ENCODE measurements at regions not wholly inside any gene's neighbourhood (a gene's known extent, or its start where the extent isn't known, plus 50 kb on each side); places are given as distances from the start of the nearest gene placed in this dataset.

DNA sequence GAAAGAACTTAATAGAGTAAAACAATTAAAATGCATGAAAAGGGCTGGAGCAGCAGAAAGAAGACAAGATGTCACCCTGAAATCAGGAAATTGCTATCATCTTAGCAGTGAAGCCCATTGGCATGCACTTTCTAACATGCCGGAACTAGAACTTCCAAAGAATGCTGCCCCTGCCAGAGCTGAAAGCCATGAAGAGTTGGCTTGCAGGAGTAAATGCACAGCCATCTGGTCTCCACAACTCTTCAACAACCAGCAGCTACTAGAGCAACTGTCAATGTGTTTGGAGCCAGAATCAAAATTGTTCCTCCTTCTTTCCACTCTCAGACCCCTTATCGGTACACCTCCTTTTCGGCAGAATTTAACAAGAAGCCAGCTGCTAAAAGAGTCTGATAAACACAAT is 414.1 kb downstream of the KCNH5 start:
- FAIRE-seq (no peak), DNase-seq (ENCODE audit: low read depth, low spot score) (no peak)
- Histone ChIP-seq H3K4me2 (ENCODE audit: control insufficient read depth, extremely low read depth, insufficient read depth, low read depth, low read length) (no peak overlapping the region), H4K20me1 (ENCODE audit: control insufficient read depth, extremely low read depth, insufficient read depth, low read length) (no peaks in the 10 kb centered on the region), H3K27me3 (ENCODE audit: control insufficient read depth, extremely low read depth, insufficient read depth, low read length) (no peaks in the 10 kb centered on the region), H3K9ac (ENCODE audit: control insufficient read depth, extremely low read depth, insufficient read depth, low read length) (no peak overlapping the region), H3K4me1 (ENCODE audit: control insufficient read depth, extremely low read depth, insufficient read depth, low read length) (no peaks in the 10 kb centered on the region), H3K9me1 (ENCODE audit: control insufficient read depth, extremely low read depth, insufficient read depth, low read length) (no peaks in the 10 kb centered on the region), H2AFZ (ENCODE audit: control insufficient read depth, low read length) (no peak overlapping the region), H3K27ac (ENCODE audit: control insufficient read depth, insufficient read depth, low read length) (no peak overlapping the region), H3K36me3 (ENCODE audit: control insufficient read depth in 2 of 2, extremely low read depth in 1 of 2, insufficient read depth in 2 of 2, low read length in 2 of 2) (no peaks in the 10 kb centered on the region), H3K4me3 (ENCODE audit: control insufficient read depth in 2 of 3, extremely low read depth in 1 of 3, insufficient read depth in 2 of 3, low read depth in 1 of 3, low read length in 3 of 3) (no peak overlapping the region), H3K79me2 (ENCODE audit: control insufficient read depth, insufficient read depth, low read length) (no peaks in the 10 kb centered on the region), H3K9me3 (ENCODE audit: control insufficient read depth, low read depth, low read length) (no peaks in the 10 kb centered on the region)
- TF ChIP-seq, protein P1, sequence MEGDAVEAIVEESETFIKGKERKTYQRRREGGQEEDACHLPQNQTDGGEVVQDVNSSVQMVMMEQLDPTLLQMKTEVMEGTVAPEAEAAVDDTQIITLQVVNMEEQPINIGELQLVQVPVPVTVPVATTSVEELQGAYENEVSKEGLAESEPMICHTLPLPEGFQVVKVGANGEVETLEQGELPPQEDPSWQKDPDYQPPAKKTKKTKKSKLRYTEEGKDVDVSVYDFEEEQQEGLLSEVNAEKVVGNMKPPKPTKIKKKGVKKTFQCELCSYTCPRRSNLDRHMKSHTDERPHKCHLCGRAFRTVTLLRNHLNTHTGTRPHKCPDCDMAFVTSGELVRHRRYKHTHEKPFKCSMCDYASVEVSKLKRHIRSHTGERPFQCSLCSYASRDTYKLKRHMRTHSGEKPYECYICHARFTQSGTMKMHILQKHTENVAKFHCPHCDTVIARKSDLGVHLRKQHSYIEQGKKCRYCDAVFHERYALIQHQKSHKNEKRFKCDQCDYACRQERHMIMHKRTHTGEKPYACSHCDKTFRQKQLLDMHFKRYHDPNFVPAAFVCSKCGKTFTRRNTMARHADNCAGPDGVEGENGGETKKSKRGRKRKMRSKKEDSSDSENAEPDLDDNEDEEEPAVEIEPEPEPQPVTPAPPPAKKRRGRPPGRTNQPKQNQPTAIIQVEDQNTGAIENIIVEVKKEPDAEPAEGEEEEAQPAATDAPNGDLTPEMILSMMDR (optimal IDR thresholded peaks at IDR 0.05 in 1 of 3, IDR thresholded peaks at IDR 0.05 in 1 of 3, conservative IDR thresholded peaks at IDR 0.05 in 1 of 3; ENCODE audit: extremely low read depth in 1 of 3, insufficient read depth in 2 of 3, low read length in 3 of 3), result no peak
- dilution Hi-C loops (cut with MboI; ENCODE audit: extremely low pct_ligation_motif_present, low sequenced_read_pairs), result no loop called here

DNA sequence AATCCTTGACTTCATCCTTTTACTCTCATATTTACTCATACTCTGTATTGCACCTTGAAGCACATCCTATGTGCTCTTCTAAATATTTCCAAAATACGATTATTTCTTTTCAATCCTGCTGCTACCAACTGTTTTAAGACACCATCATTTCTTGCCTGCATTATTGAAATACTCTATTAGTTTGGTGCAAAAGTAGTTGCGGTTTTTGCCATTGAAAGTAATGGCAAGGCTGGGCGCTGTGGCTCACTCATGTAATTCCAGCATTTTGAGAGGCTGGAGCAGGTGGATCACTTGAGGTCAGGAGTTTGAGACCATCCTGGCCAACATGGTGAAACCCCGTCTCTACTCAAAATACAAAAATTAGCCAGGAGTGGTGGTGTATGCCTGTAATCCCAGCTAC is 412.5 kb downstream of the KCNH5 start:
- Histone ChIP-seq H3K27ac (ENCODE audit: control insufficient read depth, insufficient read depth, low read length) (no peak overlapping the region), H3K9me1 (ENCODE audit: control insufficient read depth, extremely low read depth, insufficient read depth, low read length) (no peaks in the 10 kb centered on the region), H3K4me2 (ENCODE audit: control insufficient read depth, extremely low read depth, insufficient read depth, low read depth, low read length) (no peak overlapping the region), H3K9me3 (ENCODE audit: control insufficient read depth, low read depth, low read length) (no peaks in the 10 kb centered on the region), H3K36me3 (ENCODE audit: control insufficient read depth in 2 of 2, extremely low read depth in 1 of 2, insufficient read depth in 2 of 2, low read length in 2 of 2) (no peaks in the 10 kb centered on the region), H3K9ac (ENCODE audit: control insufficient read depth, extremely low read depth, insufficient read depth, low read length) (no peak overlapping the region), H3K4me1 (ENCODE audit: control insufficient read depth, extremely low read depth, insufficient read depth, low read length) (no peaks in the 10 kb centered on the region), H2AFZ (ENCODE audit: control insufficient read depth, low read length) (no peak overlapping the region), H3K4me3 (ENCODE audit: control insufficient read depth in 2 of 3, extremely low read depth in 1 of 3, insufficient read depth in 2 of 3, low read depth in 1 of 3, low read length in 3 of 3) (no peak overlapping the region), H3K79me2 (ENCODE audit: control insufficient read depth, insufficient read depth, low read length) (no peaks in the 10 kb centered on the region), H3K27me3 (ENCODE audit: control insufficient read depth, extremely low read depth, insufficient read depth, low read length) (no peaks in the 10 kb centered on the region), H4K20me1 (ENCODE audit: control insufficient read depth, extremely low read depth, insufficient read depth, low read length) (no peaks in the 10 kb centered on the region)
- no peak for DNase-seq (ENCODE audit: low read depth, low spot score)
- FAIRE-seq, result no peak
- TF ChIP-seq, protein P1 (optimal IDR thresholded peaks at IDR 0.05 in 1 of 3, IDR thresholded peaks at IDR 0.05 in 1 of 3, conservative IDR thresholded peaks at IDR 0.05 in 1 of 3; ENCODE audit: extremely low read depth in 1 of 3, insufficient read depth in 2 of 3, low read length in 3 of 3), result no peak
- dilution Hi-C loops (cut with MboI; ENCODE audit: extremely low pct_ligation_motif_present, low sequenced_read_pairs), result no loop called here

Measured in keratinocyte (primary cell).